Stomach (tissue), 4 donors: ENCODE measurements at regions not wholly inside any gene's neighbourhood (a gene's known extent, or its start where the extent isn't known, plus 50 kb on each side); places are given as distances from the start of the nearest gene placed in this dataset.

Source experiments
- POLR2A ChIP-seq, 4 donors: fragments of 450-650 bp; IDR thresholded peaks; one replicate each; pipeline ENCODE4 v1.6.1; 2016; ENCODE audit warnings: antibody characterized with exemption in 4 of 4, control low read depth in 2 of 4, mild to moderate bottlenecking in 1 of 4, moderate library complexity in 1 of 4
- TF ChIP-seq, protein P1 (sequence below), 7 experiments: fragments of 450-650 bp in 4 of 7; fragments of 200-600 bp in 3 of 7; sonication (generic) in 3 of 7; IDR thresholded peaks; one replicate each; pipeline ENCODE4 v1.5.1; 2016 to 2019; ENCODE audit warnings: antibody characterized with exemption in 7 of 7, control low read depth in 2 of 7, mild to moderate bottlenecking in 1 of 7

DNA sequence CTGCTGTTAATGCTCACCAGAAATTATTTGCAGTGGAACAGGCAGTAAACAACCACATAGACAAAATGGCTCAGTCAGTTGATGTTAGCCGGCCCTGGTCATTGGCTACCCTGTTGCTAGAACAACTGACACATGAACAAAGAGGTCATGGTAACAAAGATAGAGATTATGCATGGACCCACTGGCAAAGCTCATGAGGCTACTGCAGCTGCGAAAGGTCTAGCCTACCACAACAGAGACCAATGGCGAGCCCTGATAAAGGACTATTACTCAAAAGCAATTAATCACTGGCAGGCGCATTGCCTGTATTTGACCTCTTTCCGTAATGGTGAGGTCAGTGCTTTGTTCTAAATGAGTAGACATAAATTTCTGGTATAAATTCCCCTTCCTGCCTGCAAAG is 474.2 kb downstream of the DSC3 start:
- TF ChIP-seq POLR2A (IDR thresholded peaks at IDR 0.05), result no peak
- TF ChIP-seq, protein P1, sequence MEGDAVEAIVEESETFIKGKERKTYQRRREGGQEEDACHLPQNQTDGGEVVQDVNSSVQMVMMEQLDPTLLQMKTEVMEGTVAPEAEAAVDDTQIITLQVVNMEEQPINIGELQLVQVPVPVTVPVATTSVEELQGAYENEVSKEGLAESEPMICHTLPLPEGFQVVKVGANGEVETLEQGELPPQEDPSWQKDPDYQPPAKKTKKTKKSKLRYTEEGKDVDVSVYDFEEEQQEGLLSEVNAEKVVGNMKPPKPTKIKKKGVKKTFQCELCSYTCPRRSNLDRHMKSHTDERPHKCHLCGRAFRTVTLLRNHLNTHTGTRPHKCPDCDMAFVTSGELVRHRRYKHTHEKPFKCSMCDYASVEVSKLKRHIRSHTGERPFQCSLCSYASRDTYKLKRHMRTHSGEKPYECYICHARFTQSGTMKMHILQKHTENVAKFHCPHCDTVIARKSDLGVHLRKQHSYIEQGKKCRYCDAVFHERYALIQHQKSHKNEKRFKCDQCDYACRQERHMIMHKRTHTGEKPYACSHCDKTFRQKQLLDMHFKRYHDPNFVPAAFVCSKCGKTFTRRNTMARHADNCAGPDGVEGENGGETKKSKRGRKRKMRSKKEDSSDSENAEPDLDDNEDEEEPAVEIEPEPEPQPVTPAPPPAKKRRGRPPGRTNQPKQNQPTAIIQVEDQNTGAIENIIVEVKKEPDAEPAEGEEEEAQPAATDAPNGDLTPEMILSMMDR (IDR thresholded peaks at IDR 0.05), result no peak
